Germinal center (tissue), 1 donor: ENCODE measurements at regions not wholly inside any gene's neighbourhood (a gene's known extent, or its start where the extent isn't known, plus 50 kb on each side); places are given as distances from the start of the nearest gene placed in this dataset.

ENCODE experiments used
- DNase-seq: peaks from one replicate; pipeline ENCODE4 v3.0.0; 2012; ENCODE audit warnings: mixed read lengths, low spot score

DNA sequence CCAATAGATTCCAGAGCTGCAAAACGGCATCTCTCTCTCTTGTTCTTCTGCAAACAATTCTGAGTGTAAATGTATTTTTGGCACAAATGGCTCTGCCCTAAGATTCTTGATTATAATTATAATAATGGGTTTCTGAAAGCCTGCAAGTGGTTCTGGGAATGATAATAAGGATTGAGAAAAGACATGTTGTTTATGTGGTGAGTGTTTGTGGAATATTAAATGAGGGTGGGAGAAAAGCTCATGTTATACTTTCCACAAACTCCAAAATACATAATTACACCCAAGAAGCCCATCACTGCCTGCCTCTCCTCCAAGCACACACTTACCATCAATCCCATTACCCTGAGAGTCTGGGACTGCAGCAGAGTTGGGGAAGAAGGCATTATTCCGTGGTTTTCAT lies 460.0 kb upstream of the BRINP1 start:
- DNase-seq, result no peak

GRCh38 chr9:119827526-119827925 lies 458.3 kb upstream of the BRINP1 start:
- no peak for DNase-seq

GRCh38 chr9:119827126-119827525 lies 457.9 kb upstream of the BRINP1 start:
- DNase-seq, result no peak

DNA sequence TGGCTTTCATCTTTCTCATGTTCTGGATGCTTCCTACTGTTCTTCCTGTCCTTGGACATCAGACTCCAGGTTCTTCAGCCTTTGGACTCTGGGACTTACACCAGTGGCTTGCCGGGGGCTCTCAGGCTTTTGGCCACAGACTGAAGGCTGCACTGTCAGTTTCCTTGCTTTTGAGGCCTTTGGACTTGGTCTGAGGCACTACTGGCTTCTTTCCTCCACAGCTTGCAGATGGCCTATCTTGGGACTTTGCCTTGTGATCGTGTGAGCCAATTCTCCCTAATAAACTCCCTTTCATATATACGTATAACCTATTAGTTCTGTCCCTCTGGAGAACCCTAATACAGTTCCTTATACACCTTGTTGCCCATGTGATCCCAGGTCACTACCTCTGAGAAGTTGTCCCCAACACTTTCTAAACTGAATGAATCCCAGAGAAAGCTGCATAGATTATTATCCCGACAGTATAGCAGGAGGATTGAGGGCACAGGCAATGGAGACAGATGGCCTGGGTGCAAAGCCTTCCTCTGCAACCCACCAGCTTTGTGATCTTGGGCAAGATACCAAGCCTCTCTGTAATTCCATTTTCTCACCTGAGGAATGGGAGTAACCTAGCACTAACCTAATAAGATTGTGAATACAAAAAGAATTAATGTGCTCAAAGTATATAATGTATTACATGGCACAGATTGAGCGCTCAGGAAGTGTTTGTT lies 449.6 kb upstream of the BRINP1 start:
- DNase-seq, result no peak

GRCh38 chr9:119810645-119811429 lies 441.6 kb upstream of the BRINP1 start:
- DNase-seq, result no peak

DNA sequence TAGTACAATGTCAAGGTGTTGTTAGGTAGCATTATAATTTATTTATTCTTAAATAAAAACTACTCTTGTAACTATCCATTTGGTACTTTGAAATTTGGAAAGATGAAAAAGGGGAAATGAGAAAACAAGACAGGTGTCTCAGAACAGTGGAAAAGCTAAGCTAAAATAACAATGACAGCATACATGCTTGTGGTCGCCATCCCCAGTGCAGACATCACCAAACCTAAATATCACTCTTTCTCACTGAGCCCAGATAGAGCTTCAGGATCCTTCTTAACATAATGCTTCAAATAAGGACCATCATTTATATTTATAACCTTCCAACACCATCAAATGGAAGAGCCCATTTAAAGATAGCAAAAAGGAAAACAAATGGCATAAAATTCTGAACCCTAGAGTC lies 434.4 kb upstream of the BRINP1 start:
- DNase-seq, result no peak

- DNase-seq, result no peak
Measured at GRCh38 chr9:119802621-119803020, 433.4 kb upstream of the BRINP1 start.

GRCh38 chr9:119802133-119802532 lies 432.9 kb upstream of the BRINP1 start:
- DNase-seq, result no peak

DNA sequence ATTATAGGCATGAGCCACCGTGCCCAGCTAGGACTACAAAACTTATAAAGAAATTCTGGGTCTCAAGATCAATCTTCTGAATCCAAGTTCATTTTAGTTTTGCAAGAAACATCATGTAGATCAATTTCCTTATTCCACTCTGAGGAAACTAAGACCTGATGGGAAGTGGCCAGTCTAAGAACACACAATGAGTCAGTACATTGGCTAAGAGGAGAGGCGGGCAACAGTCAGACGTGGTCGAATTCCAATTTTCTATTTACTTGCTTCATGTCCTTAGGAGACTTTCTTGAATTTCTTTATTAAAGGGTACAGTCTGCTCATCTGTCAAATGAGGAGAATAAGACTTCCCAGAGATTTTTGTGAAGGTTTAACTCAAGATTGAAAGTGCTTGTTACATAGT lies 432.1 kb upstream of the BRINP1 start:
- DNase-seq, result no peak

GRCh38 chr9:119795395-119795794 lies 426.2 kb upstream of the BRINP1 start:
- no peak for DNase-seq

DNA sequence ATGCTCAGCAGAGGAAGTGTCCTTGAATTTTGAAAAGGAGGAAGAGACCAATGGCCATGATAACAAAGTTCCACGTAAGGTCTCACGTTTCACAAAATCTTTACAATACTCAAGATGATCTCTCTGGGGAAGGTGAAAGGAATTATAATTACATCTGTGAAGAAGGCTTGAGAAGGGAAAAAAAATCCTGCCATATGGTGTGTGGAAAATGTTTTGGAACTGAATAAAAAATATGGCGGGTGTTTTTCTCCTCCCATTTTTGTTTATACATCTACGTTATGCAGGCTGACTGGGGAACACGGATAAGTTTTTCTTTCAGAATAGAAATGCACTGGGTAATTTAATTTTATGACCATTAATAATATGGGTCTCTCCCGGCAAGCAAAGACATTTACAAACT lies 425.6 kb upstream of the BRINP1 start:
- DNase-seq, result no peak

GRCh38 chr9:119793218-119793617 lies 424.0 kb upstream of the BRINP1 start:
- DNase-seq, result no peak

DNA sequence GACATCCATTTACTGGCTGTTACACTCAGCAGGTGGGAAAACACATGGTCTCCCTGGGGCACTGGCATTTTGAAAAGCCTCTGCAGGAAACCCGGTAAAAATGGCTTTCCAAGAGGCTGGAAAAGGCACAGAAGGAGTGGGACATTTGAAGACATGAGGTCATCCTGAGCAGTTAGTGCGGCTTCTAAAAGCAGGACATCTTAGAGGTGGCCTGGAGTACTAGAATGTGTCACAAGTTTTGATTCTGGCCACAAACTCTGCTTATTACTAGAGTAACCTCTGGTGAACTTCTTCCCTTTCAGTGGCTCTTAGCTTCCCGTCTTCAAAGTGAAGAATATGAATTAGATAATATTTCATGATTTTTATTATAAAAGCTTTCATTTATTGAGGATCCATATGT lies 423.0 kb upstream of the BRINP1 start:
- DNase-seq, result no peak

DNA sequence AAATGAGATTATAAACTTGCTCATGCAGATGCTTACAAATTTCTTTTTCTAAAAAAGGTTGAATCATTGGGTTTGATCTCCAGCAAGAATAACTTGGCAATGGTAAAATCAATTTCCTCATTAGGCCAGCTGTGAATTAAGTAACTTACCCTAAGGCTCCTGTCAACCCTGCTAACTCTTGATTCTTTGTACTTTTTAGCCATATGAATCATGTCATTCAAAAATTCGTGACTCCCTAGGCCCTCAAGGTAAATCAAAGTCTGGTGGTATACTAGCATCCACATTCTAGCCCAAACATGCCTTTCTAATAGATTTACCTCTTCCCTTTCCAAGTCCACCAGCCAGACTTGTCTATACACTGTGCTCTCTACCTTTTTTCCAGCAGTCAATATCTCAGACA lies 420.8 kb upstream of the BRINP1 start:
- DNase-seq, result no peak

GRCh38 chr9:119788921-119789320 lies 419.7 kb upstream of the BRINP1 start:
- DNase-seq, result no peak

DNA sequence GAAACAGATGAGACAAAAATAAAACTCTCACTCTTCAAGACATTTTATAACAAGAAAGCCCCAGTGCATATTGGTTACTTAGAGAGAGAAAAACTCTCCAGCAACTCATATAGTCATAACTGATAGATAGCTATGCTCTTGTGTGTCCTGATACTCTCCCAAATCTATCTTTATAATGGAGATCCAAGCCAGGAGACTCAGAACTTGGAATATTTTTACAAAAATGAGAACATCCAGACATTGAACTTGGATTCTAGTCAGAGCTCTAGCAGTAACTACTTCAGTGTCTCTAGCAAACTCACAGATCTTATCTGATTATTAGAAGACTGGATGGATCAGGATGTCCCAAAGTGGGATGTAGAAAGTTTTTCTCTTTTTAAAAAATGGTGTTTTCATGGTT lies 412.7 kb upstream of the BRINP1 start:
- DNase-seq, result no peak

DNA sequence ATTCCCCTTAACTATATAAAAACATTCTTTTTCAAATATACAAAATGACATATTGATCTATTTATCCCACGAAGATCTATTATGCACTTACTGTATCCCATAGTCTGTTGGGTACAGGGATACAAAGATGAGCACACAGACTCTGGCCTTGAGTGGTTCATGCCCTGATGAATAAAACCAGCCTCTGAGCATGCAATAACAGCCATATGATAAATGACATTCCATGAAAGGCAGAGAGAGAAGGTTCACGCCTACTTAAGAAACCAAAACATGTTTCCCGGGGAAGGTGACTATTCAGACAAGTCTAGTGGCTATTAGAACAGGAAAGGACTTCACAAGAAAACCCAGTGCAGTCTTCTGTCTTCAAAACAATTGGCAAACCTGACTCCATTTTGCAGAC lies 406.2 kb upstream of the BRINP1 start:
- DNase-seq, result no peak

GRCh38 chr9:119773823-119774222 lies 404.6 kb upstream of the BRINP1 start:
- DNase-seq, result no peak

DNA sequence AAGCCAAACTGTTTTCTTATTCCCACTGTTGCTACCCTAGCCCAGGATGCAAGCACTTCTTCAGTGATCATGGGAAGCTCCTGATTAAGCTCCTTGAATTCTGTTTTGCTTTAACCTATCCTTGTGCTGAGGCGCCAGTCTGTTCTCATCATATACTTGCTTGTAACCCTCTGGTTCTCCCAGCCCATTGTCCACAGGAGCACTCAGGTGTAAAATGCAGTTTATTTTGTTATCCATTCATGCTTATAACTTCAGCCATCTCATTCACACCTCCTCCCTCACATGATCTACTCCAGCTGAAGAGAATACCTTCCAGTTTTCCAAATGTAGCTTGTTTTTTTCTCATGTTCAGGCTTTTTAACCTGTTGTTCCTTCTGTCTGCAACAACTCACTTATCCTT lies 402.1 kb upstream of the BRINP1 start:
- DNase-seq, result no peak

DNA sequence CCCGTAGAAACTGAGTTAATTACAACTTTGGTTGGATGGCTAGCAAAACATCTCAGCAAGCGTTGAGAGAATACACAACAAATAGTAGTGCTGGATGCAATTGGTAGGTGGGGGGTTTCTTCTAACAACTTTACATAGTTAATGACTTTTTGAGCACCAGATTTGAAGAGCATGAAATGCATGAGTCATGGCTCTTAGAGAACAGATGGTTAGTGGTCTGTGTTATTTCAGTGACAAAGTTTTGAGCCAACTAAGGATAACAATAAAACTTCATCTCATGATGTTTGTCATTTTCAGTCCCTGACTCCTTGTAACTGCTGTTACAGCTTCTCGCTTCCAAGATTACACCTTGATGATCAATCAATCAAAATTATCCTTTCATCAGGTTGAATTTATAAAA lies 399.0 kb upstream of the BRINP1 start:
- no peak for DNase-seq

GRCh38 chr9:119765632-119766175 lies 396.5 kb upstream of the BRINP1 start:
- no peak for DNase-seq

GRCh38 chr9:119763260-119763659 lies 394.0 kb upstream of the BRINP1 start:
- DNase-seq, result no peak

GRCh38 chr9:119761812-119762211 lies 392.6 kb upstream of the BRINP1 start:
- peak; percentile 46 for DNase-seq

GRCh38 chr9:119758990-119759389 lies 389.8 kb upstream of the BRINP1 start:
- DNase-seq, result no peak
